ENCODE measurements at regions not wholly inside any gene's neighbourhood (a gene's known extent, or its start where the extent isn't known, plus 50 kb on each side); places are given as distances from the start of the nearest gene placed in this dataset.

- TF ChIP-seq CTCF (conservative IDR thresholded peaks at IDR 0.05) = no peak
- no peaks in the 10 kb centered on the region for H3K36me3 Mint-ChIP-seq
Observed at GRCh38 chr9:26756881-26757280, 135.7 kb downstream of the CAAP1 start.

GRCh38 chr9:26755476-26755875, 137.1 kb downstream of the CAAP1 start:
- Mint-ChIP-seq H3K36me3 (no peaks in the 10 kb centered on the region), H3K27ac (no peak overlapping the region), H3K4me3 (no peak overlapping the region), H3K27me3 (no peaks in the 10 kb centered on the region), H3K4me1 (ENCODE audit: unreplicated experiment) (peaks cover 8% of the 10 kb centered on the region), H3K9me3 (no peaks in the 10 kb centered on the region)
- no peak for DNase-seq (ENCODE audit: extremely low spot score, unreplicated experiment)
- TF ChIP-seq CTCF (conservative IDR thresholded peaks at IDR 0.05) = no peak

More at GRCh38 chr9:26756881-26757280, 135.7 kb downstream of the CAAP1 start:
- Mint-ChIP-seq H3K27me3 (no peaks in the 10 kb centered on the region), H3K27ac (no peak overlapping the region), H3K9me3 (no peaks in the 10 kb centered on the region), H3K4me1 (ENCODE audit: unreplicated experiment) (peaks cover 8% of the 10 kb centered on the region), H3K4me3 (no peak overlapping the region)
- no peak for DNase-seq (ENCODE audit: extremely low spot score, unreplicated experiment)

GRCh38 chr9:26754509-26755164, 138.0 kb downstream of the CAAP1 start:
- DNase-seq (ENCODE audit: extremely low spot score, unreplicated experiment) = no peak
- H3K9me3 Mint-ChIP-seq = no peaks in the 10 kb centered on the region
- no peak overlapping the region for H3K27ac Mint-ChIP-seq
- H3K36me3 Mint-ChIP-seq = no peaks in the 10 kb centered on the region
- TF ChIP-seq CTCF (conservative IDR thresholded peaks at IDR 0.05) = no peak
- peaks cover 8% of the 10 kb centered on the region for H3K4me1 Mint-ChIP-seq (ENCODE audit: unreplicated experiment)
- no peaks in the 10 kb centered on the region for H3K27me3 Mint-ChIP-seq
- no peak overlapping the region for H3K4me3 Mint-ChIP-seq

GRCh38 chr9:26753971-26754370, 138.6 kb downstream of the CAAP1 start:
- H3K36me3 Mint-ChIP-seq = no peaks in the 10 kb centered on the region
- H3K4me1 Mint-ChIP-seq (ENCODE audit: unreplicated experiment) = peaks cover 8% of the 10 kb centered on the region

GRCh38 chr9:26750162-26750561, 142.4 kb downstream of the CAAP1 start:
- peaks cover 1% of the 10 kb centered on the region for H3K4me1 Mint-ChIP-seq (ENCODE audit: unreplicated experiment)

More at GRCh38 chr9:26753971-26754370, 138.6 kb downstream of the CAAP1 start:
- H3K27ac Mint-ChIP-seq = no peak overlapping the region
- H3K4me3 Mint-ChIP-seq = no peak overlapping the region
- H3K9me3 Mint-ChIP-seq = peaks cover 1% of the 10 kb centered on the region
- H3K27me3 Mint-ChIP-seq = no peaks in the 10 kb centered on the region
- no peak for TF ChIP-seq CTCF (conservative IDR thresholded peaks at IDR 0.05)
- DNase-seq (ENCODE audit: extremely low spot score, unreplicated experiment) = no peak

More at GRCh38 chr9:26750162-26750561, 142.4 kb downstream of the CAAP1 start:
- Mint-ChIP-seq H3K27ac (no peak overlapping the region), H3K4me3 (no peak overlapping the region), H3K9me3 (peaks cover 4% of the 10 kb centered on the region), H3K27me3 (no peaks in the 10 kb centered on the region), H3K36me3 (no peaks in the 10 kb centered on the region)
- DNase-seq (ENCODE audit: extremely low spot score, unreplicated experiment) = no peak
- TF ChIP-seq CTCF (conservative IDR thresholded peaks at IDR 0.05) = no peak
